Skeletal muscle cell (primary cell): ENCODE measurements at regions not wholly inside any gene's neighbourhood (a gene's known extent, or its start where the extent isn't known, plus 50 kb on each side); places are given as distances from the start of the nearest gene placed in this dataset.
"Not testable (repeated sequence)": the region's sequence is repeated elsewhere in the genome, so short reads cannot be mapped to it uniquely, and the experiment has no call there.

Experiments used
- DNase-seq: peaks from one replicate; pipeline ENCODE4 v3.0.0-alpha.2; 2010; ENCODE audit warnings: low read depth
- H3K4me3 ChIP-seq: 2 replicates; pipeline ENCODE4 v1.5.1; 2011; ENCODE audit warnings: low read depth, mild to moderate bottlenecking, control low read depth, low read length, moderate library complexity

- peak; percentile 49 for DNase-seq
- no peak overlapping the region for H3K4me3 ChIP-seq
These were observed 640.3 kb downstream of the TRIML1 start for GRCh38 chr4:188779581-188779980.

GRCh38 chr4:188780028-188780427, 640.8 kb downstream of the TRIML1 start:
- no peak overlapping the region for H3K4me3 ChIP-seq
- no peak for DNase-seq

GRCh38 chr4:188780686-188781085, 641.4 kb downstream of the TRIML1 start:
- H3K4me3 ChIP-seq, result no peak overlapping the region
- DNase-seq, result no peak

GRCh38 chr4:188781655-188782054, 642.4 kb downstream of the TRIML1 start:
- no peak overlapping the region for H3K4me3 ChIP-seq
- DNase-seq, result no peak

- DNase-seq, result no peak
- H3K4me3 ChIP-seq, result no peak overlapping the region
These were observed 643.9 kb downstream of the TRIML1 start for GRCh38 chr4:188783175-188783574.

- no peak for DNase-seq
- no peak overlapping the region for H3K4me3 ChIP-seq
These were observed 644.4 kb downstream of the TRIML1 start for GRCh38 chr4:188783606-188784160.

- H3K4me3 ChIP-seq, DNase-seq: not testable (repeated sequence)
These were observed 657.4 kb downstream of the TRIML1 start for GRCh38 chr4:188796600-188796999.

- not testable (repeated sequence) for H3K4me3 ChIP-seq, DNase-seq
These were observed 657.8 kb downstream of the TRIML1 start for GRCh38 chr4:188797011-188797410.

- DNase-seq, result no peak
- no peak overlapping the region for H3K4me3 ChIP-seq
These were observed 665.6 kb downstream of the TRIML1 start for GRCh38 chr4:188804861-188805260.

- DNase-seq, result no peak
These were observed 671.9 kb downstream of the TRIML1 start for GRCh38 chr4:188811121-188811520.

GRCh38 chr4:188812644-188813043, 673.4 kb downstream of the TRIML1 start:
- DNase-seq, result no peak
- H3K4me3 ChIP-seq, result no peak overlapping the region

More at GRCh38 chr4:188811121-188811520, 671.9 kb downstream of the TRIML1 start:
- H3K4me3 ChIP-seq, result no peak overlapping the region

GRCh38 chr4:188818300-188818699, 679.1 kb downstream of the TRIML1 start:
- no peak overlapping the region for H3K4me3 ChIP-seq
- no peak for DNase-seq

GRCh38 chr4:188819233-188819632, 680.0 kb downstream of the TRIML1 start:
- DNase-seq, result no peak
- no peak overlapping the region for H3K4me3 ChIP-seq

- DNase-seq, result no peak
- no peak overlapping the region for H3K4me3 ChIP-seq
These were observed 682.3 kb downstream of the TRIML1 start for GRCh38 chr4:188821500-188821899.

- DNase-seq, result no peak
- no peak overlapping the region for H3K4me3 ChIP-seq
These were observed 683.5 kb downstream of the TRIML1 start for GRCh38 chr4:188822698-188823097.

- DNase-seq, result no peak
- no peak overlapping the region for H3K4me3 ChIP-seq
These were observed 685.3 kb downstream of the TRIML1 start for GRCh38 chr4:188824553-188824952.

- H3K4me3 ChIP-seq, result no peak overlapping the region
- DNase-seq, result no peak
These were observed 687.2 kb downstream of the TRIML1 start for GRCh38 chr4:188826393-188826792.

- no peak for DNase-seq
- H3K4me3 ChIP-seq, result no peak overlapping the region
These were observed 700.5 kb downstream of the TRIML1 start for GRCh38 chr4:188839704-188840103.

- DNase-seq, result no peak
These were observed 702.3 kb downstream of the TRIML1 start for GRCh38 chr4:188841523-188841922.

GRCh38 chr4:188854436-188854835, 715.2 kb downstream of the TRIML1 start:
- DNase-seq, result no peak
- no peak overlapping the region for H3K4me3 ChIP-seq

More at GRCh38 chr4:188841523-188841922, 702.3 kb downstream of the TRIML1 start:
- no peak overlapping the region for H3K4me3 ChIP-seq

GRCh38 chr4:188858696-188859095, 719.5 kb downstream of the TRIML1 start:
- DNase-seq, result no peak
- H3K4me3 ChIP-seq, result no peak overlapping the region

GRCh38 chr4:188864741-188865140, 725.5 kb downstream of the TRIML1 start:
- no peak overlapping the region for H3K4me3 ChIP-seq
- DNase-seq, result no peak
